GM19372 (cell line): ENCODE measurements at regions not wholly inside any gene's neighbourhood (a gene's known extent, or its start where the extent isn't known, plus 50 kb on each side); places are given as distances from the start of the nearest gene placed in this dataset.

ENCODE experiments used
- ATAC-seq: cut with Tn5 transposase; IDR thresholded peaks from one replicate; pipeline ENCODE4 v1.9.1; 2021; ENCODE audit warnings: mild to moderate bottlenecking, low read depth, moderate library complexity; ENCODE audit not compliant: unreplicated experiment

DNA sequence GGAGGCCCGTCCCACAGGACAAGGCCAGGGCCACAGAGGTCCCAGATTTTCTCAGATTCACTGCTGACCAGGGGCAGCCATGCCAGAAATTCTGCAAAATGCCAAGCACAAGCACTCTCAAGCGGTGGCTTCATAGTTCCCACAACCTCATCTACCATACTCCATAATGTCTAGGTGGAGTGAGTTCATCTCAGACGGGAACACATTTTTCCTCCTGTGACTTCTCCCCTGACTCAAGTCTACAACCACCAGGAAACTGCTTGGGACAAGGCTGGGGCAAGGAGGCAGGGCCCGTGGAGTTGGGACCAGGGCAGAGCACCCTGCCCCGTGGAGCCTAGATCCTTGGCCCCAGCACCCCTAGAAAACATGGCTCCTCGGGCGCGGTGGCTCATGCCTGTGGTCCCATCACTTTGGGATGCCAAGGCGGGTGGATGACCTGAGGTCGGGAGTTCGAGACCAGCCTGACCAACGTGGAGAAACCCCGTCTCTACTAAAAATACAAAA, 150.7 kb upstream of the HAAO start:
- ATAC-seq: no peak

DNA sequence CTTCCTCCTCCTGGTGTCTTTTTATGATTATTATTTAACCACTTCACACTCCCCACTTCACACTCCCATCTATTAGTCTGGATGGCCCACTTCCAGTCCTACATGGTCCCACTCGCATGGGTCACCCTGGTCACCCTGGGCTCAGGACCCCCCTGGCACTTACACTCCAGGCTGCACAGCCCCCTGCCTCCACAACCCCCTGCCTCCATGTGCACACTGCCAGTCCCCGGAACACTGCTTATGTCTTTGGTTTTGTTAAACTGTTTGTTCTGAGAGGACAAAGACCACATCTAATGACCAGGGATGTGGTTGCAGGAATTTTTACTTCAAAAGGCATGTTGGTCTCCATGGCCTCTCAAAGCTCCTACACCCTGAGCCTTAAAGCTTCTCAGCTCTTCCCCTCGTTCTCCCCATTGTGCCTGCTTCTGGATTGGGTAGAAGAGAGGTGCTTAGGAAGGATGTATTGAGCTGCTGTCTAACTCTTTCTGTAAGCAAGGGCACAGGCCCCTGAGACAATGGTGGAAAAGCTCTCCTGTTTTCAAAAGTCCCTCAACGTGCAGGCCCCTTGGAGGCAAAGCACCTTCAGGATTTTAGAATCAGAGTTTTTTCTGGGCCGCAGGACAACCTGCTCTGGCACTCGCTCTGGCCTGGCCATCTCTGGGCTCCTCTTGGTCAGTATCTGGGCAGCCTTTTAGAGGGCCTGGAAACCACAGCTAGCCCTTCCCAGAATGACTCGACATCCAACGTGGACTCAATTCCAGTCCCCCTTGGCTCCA, 150.0 kb upstream of the HAAO start:
- no peak for ATAC-seq

- ATAC-seq: no peak
Measured at GRCh38 chr2:42941633-42942176, 149.3 kb upstream of the HAAO start.

DNA sequence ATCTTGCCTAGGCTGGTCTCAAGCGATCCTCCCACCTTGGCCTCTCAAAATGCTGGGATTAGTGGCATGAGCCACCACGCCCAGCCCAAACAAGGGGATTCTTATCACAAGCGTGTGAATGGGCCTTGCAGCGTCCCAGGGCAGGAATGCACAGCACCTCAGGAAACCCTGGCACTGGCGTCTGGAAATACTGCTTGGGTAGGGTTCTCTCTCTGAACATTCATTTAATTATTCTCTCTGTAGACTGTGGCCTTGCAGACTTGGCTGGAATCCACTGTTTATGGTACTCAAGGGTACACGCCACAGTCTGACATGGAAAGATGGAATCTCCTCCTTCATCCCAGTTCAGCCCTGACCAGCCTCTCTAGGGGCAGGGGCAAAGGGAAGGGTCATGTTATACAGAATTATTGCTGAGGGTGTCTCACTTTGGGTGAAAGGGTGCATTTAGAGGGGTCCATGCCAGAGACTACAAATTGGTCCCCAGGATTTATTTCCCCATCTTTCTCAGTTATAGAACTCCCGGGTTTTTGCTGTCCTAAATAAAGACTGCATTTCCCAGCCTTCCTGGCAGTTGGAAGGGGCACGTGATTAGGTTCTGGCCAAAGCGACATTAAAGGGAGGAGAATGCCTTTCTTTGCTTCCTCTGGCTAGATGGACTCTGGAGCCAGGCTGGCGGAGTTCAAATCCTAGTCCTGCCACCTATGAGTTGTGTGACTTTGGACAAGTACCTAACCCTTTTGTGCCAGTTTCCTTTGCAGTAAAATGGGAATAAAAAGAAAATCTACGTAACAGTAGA, 147.2 kb upstream of the HAAO start:
- ATAC-seq: no peak

DNA sequence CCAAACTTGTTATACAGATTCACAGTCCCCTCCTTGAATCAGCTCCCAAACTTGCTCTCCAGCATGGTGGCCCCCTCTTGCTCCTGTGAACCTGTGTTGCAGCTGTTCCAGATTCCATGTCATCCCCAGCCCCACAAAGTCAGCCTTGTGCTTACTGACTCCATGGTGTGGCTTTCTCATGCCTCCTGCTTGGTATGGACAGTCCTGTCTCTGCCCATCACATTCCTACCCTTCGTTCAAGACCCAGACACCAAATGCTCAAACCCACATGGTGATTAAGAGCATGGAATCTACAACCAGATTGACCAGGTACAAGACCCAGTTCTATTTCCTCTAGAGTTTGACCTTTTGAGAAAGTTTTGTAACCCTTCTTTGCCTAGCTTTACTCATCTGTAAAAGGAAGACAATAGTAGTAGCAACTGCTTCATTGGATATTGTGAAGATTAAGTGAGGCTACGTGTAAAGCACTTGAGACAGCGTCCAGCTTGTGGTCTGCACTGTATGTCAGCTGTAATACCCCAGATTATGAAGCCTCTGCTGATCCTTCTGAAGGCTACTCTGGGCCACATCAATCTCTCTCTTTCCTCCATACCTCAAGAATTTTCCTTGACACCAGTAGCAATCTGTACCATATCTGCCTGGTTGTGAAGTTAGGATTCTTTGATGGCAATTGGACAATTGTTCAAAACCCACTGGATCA, 146.4 kb upstream of the HAAO start:
- no peak for ATAC-seq

- no peak for ATAC-seq
Measured at GRCh38 chr2:42937171-42937875, 144.9 kb upstream of the HAAO start.

- no peak for ATAC-seq
Measured at GRCh38 chr2:42935692-42936671, 143.6 kb upstream of the HAAO start.

GRCh38 chr2:42934580-42935186, 142.3 kb upstream of the HAAO start:
- no peak for ATAC-seq

GRCh38 chr2:42933824-42934254, 141.5 kb upstream of the HAAO start:
- no peak for ATAC-seq

DNA sequence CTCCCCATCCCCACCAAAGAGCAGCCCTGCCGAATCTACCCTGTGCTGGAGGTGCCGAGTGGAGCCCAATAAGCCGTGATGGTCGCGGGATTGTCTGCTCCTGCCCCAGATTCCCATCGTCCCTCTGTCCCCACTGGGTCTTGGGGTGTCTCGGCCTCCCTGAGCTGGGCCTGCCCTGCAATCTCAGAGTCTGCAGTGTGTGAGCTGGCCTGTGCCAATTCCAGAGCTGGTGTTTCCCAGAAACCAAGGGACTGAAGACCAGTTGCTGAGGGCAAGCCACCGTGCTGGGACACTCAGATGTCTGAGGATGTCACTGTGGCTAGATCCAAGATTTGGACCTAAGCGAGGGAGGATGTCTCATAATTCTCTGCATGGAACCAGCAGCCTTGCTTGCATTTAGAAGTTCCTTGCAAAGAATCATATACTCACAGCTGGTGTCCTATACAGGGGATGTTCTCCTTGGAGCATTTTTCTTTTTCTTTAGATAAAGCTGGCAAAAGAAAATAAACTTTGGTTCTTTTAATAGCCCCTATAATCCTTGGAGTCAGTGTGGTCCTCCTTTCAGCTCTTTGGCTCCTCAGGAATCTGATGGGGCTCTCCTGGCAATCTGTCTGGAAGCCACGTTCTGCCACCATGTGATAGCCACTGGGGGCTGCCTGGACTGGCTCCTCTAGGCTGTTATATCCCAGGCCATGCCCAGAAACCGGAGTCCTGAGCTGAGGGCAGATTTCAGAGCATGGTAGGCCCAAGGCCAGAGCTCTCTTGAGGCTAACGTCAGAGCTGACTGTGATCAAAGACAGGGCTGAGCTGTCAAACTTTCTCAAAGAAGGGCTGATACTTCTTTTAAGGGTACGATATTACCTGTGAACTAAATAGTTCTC, 140.1 kb upstream of the HAAO start:
- ATAC-seq: no peak

GRCh38 chr2:42931818-42932195, 139.4 kb upstream of the HAAO start:
- ATAC-seq: no peak

DNA sequence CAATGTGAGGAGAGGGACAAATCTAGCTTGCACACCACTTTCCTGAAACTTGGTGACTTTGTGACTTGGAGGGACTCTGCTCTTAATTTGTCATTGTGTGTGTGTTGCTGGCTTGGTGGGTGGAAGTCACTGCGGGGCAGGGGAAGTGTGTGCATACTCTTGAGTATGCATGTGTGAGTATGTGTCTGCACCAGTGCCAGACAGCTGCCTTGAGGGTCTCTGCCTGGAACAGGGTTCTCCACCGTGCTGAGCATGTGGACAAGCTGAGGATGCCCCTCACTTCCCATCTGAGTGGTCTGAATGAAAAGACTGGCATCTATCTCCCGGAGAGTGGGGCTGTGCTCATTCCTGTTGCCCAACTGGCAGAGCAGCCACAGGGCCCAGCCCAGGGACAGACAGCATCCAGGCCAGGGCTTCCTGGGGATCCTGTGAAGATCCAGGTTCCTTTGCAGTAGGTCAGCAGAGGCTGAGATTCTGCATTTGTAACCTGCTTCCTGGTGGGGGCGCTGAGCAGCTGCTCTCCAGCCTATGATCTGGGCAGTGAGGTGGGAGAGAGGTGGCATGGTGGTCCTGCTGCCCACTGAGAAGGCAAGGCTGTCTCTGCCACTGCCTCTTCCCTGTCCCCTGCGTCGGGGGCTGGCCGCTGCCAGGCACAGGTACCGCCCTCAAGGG, 138.9 kb upstream of the HAAO start:
- ATAC-seq: no peak

GRCh38 chr2:42930025-42930581, 137.7 kb upstream of the HAAO start:
- no peak for ATAC-seq

DNA sequence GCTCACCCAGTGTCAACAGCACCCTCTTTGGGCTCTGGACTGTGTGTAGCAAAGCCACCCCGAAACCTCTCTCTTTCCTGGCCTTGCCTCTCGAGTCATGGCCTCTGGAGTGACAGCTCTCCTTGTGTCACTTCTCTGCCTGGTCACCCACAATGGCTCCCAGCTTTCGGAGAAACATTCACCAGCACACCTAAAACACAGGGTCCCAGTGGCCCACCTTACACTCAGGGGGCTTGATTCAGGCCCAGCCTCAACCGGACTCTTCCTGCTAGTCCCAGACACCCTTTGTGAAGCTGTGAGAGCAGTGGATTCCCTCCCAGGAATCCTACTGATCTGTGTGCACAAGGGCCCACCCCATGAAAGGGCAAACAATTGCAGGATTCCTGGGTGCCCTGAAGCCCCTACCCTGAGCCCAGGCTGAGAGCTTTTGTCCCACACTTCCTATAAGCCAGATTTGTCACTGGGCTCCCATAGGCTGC, 137.2 kb upstream of the HAAO start:
- no peak for ATAC-seq

DNA sequence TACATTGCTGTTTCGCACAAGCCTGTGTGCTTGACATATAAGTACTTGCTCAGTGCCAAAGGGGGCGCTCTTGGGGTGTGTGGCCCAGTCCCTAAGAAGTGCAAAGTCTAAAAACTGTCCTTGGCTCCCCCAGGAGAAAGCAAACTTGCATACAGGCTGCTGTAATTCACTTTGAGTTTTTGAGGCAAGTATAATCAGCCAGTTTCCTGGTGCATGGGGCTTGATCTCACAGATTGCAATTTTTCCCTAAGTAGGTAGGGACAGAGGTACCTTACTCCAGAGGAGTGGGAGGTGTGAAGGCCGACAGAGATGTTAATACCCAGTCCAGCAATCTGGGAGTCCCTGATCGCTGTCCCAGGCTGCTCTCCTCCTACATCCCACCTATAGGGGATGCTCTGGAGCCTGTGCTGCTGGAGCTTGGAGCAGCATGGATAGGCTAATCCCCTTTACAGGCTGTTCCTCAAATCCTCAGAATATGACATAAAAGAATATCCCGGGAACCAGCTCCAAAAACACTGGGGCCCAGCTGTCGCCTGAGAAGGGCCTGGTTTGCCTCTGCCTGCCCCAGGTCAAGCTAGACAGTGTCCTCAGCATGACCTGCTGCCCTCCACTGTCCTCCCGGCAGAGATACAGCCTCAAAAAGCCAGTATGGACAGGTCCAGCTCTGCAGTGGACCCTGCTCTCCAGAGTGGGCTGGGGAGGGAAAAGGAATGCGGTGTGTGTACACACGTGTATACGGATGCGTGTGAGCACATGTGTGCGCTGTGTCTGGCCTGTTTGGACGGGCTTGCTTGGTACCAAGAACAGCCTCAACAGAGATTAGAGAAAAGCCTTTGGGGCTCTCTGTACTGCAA, 136.5 kb upstream of the HAAO start:
- ATAC-seq: no peak

GRCh38 chr2:42928161-42928691, 135.8 kb upstream of the HAAO start:
- ATAC-seq: no peak
